Activated T-helper 1 cell treated with Interleukin-2 at 50 U/mL for 16 hours (primary cell): ENCODE measurements at regions not wholly inside any gene's neighbourhood (a gene's known extent, or its start where the extent isn't known, plus 50 kb on each side); places are given as distances from the start of the nearest gene placed in this dataset.
"Not testable (repeated sequence)": the region's sequence is repeated elsewhere in the genome, so short reads cannot be mapped to it uniquely, and the experiment has no call there.

ENCODE experiments used
- DNase-seq: peaks from one replicate; pipeline ENCODE4 v3.0.0-alpha.2; 2020; ENCODE audit warnings: low read depth

DNA sequence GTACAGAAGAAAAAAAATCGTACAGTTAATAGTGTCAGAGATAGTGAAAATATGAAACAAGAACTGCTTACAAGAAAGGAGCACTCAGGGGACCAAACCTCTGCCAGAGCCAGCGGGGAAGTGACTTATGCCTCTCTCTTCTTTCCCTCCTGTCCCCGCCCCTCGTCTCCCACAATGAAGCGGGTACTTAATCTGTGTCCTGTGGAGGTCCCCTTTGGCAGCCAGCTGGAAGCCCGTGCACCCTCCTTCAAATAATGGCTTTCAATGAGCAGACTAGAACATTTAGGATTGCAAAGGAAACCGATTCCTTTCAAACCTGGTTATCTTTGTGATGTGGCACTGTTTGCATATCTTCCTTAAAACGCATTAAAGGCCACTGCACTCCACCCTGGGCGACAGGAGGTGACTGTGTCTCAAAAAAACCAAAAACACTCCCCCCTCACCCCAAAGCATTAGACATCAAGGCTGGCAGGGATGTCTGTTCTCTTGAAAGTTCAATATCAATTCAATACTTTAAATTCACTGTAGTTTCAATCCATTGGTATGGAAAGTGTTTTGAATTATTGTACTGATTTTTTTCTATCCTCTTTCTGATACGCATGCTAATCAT is 51.7 kb downstream of the PPIAL4C start:
- not testable (repeated sequence) for DNase-seq

DNA sequence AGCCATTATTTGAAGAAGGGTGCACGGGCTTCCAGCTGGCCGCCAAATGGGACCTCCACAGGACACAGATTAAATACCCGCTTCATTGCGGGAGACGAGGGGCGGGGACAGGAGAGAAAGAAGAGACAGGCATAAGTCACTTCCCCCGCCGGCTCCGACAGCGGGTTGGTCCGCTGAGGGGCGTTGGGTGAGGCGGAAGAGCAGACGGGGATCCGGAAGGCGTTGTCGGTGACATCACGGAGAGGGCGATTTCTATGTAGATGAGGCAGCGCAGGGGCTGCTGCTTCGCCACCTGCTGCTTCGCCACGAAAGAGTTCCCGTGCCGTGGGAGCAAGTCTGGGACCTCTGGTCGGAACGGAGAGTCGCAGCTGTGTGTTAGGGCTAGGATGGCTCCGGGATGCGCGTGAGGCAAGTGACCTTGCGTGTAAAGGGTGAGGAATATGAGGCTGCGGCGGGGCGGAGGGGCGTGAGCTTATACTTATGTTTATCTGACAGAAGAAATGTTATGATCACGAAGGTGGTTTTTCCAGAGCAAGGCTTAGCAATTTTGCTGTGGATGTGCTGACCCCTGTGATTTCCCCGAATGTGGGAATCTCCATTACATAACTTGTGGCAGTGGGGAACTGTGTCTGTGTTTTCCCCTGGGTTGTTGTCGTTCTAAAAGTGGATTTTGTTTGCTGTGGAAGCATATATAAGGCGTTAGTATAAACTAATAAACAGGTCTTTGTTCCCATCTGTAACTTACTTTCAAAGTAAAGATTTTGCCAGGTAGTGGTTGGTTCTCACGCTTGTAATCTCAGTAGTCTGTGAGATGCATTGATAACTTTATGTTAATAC is 52.9 kb downstream of the PPIAL4C start:
- DNase-seq, result peak; percentile 82

DNA sequence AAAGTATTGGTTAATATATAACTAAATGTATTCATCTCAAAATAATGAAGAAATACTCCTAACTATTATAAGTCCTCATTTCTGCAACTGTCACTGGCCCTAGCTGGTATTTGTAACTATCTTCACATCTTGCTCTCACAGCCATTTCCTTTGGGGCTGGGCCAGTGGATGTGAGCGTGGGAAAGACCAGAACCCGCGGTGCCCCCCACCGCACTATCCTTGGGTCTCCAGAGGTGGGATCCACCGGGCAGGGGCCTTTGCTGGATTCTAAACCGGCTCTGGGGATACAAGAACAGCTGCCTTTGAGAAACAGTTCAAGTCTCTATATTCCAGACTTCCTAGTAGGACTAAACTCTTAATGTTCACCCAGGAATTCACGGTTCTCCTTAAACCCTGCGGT is 54.8 kb downstream of the PPIAL4C start:
- not testable (repeated sequence) for DNase-seq

DNA sequence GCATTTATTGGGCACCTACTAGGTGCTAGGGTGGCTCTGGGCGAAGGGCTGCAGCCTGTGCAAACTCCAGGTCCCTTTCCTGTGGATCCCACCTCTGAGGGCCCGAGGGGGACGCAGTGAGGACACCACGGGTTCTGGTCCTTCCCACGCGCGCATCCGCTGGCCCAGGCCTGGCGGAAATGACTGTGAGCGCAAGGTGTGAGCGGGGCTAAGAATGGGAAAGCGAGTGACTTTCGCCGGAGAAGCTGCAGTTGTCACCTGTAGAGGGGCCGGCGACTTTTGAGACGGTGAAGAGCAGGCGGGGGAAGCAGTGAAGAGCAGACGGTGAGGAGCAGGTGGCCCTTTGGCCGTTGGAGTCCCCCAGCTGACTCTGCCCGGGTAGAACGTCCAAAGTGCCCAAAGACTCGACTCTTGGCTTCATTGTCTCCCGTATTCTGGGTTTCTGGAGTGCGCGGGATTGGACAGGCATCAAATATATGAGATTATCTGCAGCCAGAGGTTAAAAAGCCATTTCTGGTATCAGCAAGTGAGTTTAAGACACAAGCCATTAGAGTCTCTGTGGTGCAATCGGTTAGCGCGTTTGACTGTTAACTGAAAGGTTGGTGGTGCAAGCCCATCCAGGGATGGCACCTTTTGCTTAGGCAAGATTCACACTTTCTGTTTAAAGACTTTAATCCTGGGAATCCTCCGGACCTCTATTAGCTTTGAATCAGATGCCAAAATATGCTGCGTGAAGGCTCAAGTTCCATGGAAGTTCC is 55.4 kb downstream of the PPIAL4C start:
- not testable (repeated sequence) for DNase-seq

DNA sequence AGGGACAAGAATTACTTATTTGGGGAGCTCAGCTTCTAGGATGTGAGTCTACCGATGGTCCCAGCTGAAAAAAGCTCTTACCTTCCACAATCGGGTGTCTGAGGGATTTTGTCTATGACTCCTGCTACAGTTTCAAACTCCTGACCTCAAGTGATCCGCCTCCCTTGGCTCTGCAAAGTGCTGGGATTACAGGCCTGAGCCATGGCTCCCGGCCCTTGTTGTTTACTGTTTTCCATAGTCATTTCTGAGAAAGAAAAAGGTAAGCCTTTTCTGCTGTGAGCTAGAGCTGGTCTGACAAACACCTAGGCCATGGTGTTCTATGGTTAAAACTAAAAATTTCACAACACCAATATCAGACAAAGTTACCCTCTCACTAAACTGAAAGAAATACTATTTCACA is 57.5 kb downstream of the PPIAL4C start:
- not testable (repeated sequence) for DNase-seq

DNA sequence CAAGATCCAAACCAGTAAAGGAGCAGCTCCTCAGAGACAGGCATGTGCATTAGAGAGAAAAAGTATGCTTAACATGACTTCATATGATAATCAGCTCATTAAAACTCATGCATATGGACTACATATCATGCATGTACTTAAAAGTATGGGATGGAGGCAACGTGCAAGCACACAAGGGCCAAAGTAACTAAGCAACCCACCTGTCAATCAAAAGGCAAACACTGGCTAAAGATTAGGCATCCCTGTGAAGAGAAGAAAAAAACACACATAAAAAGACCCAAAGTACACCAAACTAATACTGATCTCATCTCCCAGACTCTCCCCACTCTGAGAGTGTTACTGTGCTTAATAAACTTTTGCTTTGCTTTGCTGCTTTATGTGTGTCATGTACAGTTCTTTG is 61.2 kb downstream of the PPIAL4C start:
- not testable (repeated sequence) for DNase-seq

DNA sequence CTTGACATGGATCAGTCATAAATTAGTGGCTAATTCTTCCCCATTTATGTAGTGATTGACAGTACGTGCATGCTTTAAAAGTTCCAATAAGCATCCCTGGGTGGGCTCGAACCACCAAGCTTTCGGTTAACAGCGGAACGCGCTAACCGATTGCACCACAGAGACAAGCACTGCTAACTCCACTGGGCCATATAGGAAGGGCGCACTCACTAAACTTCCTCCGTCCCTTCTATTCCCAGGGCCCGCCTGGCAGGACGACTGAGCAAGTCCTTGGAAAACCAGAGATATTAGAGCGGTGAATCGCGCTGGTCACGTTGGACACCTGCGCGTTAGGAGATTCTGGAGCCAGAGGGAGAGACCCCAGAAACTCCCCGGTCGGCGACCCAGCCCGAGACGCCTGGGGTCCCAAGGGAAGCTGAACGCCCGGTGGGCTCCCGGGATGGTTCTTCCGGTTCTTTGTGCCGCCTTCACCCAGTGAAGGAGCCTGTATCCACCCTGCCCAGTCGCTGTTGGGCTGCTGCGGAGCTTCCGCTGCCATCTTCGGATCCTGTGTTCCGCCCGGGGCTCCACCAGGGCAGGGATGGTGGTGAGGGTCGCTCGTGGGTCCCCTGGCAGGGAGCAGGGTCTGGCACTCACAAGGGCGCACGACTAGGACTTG is 62.8 kb downstream of the PPIAL4C start:
- DNase-seq, result not testable (repeated sequence)

DNA sequence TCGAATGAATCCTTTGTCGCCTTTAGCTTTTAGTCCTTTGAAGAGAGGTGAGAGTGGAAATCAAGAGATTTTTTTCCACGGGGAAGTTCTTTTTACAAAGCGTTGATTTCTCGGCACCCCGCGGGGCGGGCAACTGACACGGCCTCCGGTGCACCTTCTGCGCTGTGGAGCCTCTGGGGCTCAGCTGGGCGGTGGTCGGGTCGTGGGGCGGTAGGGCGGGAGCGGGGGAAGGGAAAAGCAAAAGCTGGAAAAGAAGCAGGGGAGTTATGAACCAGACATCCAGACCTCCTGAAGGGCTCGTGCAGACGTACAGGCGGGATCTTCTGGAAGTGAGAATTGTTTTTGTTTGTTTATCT is 63.3 kb downstream of the PPIAL4C start:
- not testable (repeated sequence) for DNase-seq

DNA sequence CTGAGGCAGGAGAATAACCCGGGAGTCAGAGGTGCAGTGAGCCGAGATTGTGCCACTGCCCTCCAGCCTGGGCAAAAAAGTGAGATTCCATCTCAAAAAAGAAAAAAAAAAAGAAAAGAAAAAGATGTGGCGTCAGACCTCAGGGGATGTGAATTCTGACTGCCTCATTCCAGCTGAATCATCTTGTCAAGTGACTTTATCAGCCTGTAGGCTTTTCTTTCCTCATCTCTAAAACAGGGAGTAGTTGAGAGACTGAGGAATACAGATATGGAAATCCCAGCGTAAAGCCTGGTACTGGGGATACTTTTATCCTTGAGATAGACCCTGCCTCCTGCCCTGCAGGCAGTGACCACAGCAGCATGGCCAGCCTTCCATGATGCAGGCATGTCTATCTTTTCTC is 74.1 kb downstream of the PPIAL4C start:
- not testable (repeated sequence) for DNase-seq

DNA sequence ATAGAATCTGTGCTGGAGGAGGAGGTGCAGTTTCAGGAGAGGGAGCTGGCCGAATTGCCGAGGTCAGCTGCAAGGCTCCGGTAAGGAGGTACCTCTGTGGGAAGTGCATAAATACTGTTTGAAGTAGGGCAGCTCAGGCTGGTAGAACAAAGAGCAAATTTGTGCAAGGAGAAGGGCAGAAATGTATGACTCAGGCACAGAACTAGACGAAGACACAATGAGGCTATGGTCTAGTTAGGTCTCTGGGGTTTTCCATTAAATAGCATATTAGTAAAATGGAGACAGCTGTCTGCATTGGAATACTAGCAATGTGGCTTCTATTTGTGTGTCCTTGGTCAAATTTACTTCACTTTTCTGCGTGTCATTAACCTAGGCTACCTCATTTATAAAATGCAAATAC is 74.5 kb downstream of the PPIAL4C start:
- DNase-seq, result not testable (repeated sequence)

DNA sequence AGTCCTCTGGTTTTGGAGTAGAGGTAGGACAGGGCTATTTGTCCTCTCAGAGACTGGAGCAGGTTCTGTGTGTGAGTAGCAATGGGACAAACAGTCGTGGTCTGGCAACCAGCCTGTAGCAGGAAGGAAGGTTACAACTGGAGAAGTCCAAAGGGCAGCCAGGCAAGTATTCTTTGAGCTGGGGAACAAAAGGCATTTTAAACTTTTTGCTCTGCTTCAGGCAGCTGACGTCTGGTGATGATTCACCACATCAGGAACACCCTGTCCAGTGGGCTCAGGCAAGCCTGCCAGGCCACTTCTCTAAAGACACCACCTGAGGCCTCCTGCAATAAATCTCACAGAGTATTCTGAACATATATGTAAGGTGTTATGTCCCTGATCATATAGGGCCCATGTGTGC is 81.0 kb downstream of the PPIAL4C start:
- DNase-seq, result not testable (repeated sequence)

DNA sequence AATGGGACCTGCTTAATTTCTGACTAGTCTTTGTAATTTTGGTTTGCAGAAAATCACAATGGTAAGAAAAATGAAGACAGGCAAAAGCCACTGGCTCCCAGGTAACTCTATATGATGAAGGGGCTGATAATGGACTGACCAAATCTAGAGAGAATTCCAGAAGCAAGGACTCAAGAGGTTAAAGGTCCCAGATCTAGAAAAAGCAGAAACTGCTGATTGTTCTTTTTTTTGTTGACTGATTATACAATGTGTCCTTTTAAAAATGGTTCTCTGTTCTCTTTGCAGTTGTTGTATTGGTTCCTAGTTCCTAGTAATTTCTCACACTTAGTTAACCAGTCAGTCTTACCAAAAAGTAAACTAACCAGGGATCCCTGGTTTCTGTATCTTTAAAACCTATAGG is 81.4 kb downstream of the PPIAL4C start:
- DNase-seq, result not testable (repeated sequence)

DNA sequence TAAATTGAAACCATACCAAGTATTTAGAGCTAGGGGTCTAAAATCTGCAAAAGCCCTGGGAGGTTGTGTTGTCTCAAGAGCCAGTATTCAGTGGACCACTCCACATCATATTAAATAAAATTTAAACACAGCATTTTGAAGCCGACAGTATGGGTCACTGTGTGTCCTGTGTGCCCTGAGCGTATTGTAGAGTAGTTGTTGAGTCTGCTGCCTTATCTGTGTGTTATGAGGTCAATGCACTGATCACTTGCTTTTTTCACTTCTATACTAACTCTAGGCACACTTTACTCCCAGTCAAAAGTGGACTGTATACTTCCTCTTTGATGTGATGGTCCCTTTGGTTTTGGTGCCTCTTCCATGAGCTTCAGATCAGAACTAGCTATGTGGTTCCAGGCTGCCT is 81.9 kb downstream of the PPIAL4C start:
- not testable (repeated sequence) for DNase-seq

DNA sequence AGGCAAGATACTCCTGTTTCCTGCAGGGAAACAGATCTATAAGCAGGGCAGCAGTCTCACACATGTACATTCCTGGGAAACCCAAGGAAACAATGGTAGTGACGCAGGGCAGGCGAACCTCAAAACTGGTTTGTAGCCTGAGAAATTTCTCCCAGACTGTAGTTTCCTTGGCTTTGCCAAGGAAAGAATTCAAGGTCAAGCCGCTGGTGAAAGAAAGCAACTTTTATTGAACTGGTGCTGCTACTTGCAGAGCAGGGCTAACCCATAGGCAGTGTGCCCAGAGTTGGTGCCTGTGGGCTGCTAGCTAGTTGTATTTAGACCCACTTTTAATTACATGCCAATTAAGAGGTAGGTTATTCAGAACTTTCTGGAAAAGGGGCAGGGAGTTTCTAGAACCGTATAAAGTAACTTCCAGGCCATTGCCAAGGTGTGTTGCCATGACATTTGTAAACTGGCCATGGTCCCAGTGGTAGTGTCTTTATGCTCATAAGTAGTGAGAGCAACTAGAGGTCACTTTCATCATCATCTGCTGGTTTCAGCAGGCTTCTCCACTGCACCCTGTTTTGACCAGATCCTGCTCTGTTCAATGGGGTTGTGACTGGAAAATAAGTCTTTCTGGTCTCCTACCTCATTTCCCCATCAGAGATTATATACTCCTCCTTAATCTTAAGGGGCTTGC is 89.7 kb downstream of the PPIAL4C start:
- not testable (repeated sequence) for DNase-seq

DNA sequence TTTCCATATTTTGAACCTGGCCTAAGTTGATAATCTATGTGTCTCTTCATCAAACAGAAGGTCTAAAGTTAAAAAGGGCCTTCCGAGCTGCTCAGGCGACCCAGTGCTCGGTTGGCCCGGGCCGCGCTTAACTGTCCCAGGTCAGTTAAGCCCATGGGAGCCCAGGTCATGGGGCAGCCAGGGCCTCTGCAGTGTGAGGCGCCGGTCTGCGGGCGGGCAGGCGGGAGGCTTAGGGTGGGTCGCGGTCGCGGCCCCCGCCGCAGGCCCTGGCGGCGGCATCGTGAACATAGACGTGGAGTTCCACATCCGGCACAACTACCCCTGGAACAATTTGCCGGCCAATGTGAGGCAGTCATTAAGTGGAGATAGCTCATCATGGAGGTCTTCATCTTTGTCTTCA is 91.3 kb downstream of the PPIAL4C start:
- not testable (repeated sequence) for DNase-seq

DNA sequence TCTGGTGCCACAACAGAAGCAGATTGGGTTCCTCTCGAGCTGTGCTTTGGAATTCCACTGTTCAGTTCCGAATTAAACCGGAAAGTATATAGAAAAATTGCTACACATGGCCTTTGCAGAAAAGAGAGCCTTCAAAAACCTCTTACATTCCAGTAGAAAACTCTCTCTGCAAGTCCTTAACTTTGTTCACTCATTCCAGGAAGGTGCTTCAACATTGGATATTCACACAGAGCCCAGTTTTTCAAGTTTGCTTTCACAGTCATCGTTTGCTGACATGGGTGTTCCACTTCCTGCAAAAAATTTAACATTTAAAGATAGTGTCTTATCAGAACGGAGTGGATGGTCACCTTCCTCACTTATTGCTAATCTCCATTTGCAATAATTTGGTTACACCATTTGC is 93.7 kb downstream of the PPIAL4C start:
- DNase-seq, result not testable (repeated sequence)

DNA sequence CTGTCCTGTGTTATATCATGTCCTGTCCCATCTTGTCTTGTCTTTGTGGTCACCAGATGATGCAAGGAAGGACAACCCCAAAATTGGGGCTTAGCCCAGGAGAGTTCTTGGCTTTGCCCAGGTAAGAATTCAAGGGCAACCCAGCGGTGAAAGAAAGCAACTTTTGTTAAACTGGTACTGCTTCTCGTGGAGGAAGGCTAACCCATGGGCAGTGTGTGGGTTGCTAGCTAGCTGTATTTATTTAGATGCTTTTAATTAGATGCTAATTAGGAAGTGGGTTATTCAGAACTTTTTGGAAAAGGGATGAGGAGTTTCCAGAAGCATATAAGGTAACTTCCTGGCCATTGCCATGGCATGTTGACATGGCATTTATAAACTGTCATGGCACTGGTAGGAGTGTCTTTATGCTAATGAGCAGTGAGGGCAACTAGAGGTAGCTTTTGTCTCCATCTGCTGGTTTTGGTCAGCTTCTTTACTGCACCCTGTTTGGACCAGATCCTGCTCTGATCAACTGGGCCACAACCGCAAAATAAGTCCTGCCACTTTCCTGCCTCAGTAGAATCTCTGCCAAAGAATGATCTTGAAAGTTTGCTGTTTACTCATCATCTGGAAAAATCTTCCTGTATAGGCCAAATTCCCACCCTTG is 95.8 kb upstream of the FCGR1A start:
- DNase-seq, result not testable (repeated sequence)

DNA sequence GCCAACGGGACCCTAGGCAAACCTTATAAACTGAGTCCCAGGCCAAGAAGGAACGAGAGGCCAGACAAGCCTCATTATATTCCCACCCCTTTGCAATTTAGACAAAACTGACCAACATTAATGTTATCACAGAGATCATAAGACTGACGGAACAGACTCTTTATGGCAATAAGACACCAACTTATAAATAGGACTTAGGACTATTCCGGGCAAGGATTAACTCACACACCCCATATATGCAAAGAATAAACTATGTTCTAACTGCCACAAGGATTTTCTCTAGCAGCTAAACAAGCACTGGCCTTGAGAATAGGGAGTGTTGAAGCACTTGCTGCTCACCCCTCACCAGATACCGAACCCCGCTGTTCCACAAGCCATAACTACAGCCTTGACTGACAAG is 91.1 kb upstream of the FCGR1A start:
- DNase-seq, result not testable (repeated sequence)

DNA sequence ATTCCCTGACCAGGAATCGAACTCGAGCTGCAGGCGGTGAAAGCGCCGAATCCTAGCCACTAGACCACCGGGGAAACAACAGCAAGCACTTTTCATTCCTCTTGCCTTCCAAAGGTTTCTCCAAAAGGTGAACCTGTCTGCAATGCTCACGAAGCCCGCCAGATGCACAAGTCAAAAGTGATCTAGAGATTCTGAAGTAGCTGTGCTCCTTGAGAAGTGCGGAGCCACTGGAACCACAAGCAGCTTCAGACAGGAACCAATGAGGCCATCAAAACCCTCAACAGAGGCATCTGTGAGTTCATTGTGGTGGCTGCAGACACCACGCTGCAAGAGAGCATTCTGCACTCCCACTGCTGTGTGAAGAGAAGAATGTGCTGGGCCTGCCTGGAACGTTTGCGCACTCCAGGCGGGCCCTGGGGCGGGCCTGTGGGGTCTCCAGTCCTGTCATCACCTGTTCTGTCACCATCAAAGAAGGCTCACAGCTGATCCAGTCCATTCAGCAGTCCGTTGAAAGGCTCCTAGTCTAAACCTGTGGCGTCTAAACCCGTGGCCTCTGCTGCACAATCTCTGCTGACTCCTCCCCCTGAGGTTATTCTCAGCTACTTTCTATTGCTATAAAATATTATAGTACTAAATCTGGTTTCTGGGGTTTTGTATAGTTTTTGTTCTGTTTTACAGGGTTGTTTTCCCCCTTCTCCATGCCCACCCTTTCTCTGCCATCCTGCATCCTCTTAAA is 89.5 kb upstream of the FCGR1A start:
- not testable (repeated sequence) for DNase-seq

DNA sequence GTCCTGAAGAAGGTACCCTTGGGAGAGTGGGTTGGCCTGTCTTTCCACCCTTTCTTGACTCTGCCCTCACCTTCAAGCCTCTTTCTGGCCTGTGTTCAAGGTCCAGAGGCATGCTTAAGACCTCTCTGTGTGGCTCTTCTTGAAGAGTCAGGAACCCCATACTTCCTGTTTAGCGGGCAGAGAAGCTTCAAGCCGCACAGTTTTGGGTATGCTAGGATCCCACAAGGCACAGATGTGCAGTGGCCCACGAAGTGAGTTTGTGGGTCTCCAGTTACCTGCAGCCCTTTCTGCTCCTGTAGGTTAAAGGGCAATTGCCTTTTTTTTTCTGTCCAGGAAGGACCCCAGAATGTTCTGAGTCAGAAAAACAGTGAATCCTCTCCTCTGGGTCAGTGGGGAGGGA is 87.4 kb upstream of the FCGR1A start:
- not testable (repeated sequence) for DNase-seq
